HEK293 (cell line): ENCODE measurements at regions not wholly inside any gene's neighbourhood (a gene's known extent, or its start where the extent isn't known, plus 50 kb on each side); places are given as distances from the start of the nearest gene placed in this dataset.
A peak's percentile ranks its signal among the peaks of the same experiment; 100 is the strongest.

ENCODE experiments used
- CTCF ChIA-PET: fragments of 350-600 bp; formaldehyde crosslinking; extraction: SDS; loops from one replicate; lab custom pipeline; 2021; ENCODE audit warnings: antibody characterized with exemption; lab: Yijun Ruan, JAX
- POLR2A ChIA-PET: fragments of 300-600 bp; formaldehyde crosslinking; extraction: SDS; loops from one replicate; lab custom pipeline; 2020; ENCODE audit warnings: antibody characterized with exemption, inconsistent platforms; lab: Yijun Ruan, JAX
- H3K27ac ChIP-seq: fragments of 200-500 bp; sonication (Bioruptor generic); 2 replicates; pipeline ENCODE4 v1.5.1; 2014; ENCODE audit warnings: low read depth, low read length, control low read depth, inconsistent platforms; ENCODE audit errors: extremely low read depth
- H3K36me3 ChIP-seq, 2 experiments: fragments of 200-500 bp in 1 of 2; sonication (Bioruptor generic) in 1 of 2; 1 replicate in 1 of 2; 2 replicates in 1 of 2; pipeline ENCODE4 v1.5.1; 2014 to 2017; ENCODE audit warnings: inconsistent platforms in 2 of 2, low read length in 2 of 2; ENCODE audit not compliant: control insufficient read depth in 2 of 2, insufficient read depth in 1 of 2
- H3K4me1 ChIP-seq: fragments of 200-500 bp; sonication (Bioruptor generic); 2 replicates; pipeline ENCODE4 v1.5.1; 2014; ENCODE audit warnings: mild to moderate bottlenecking, low read length, inconsistent platforms; ENCODE audit not compliant: control insufficient read depth, insufficient read depth
- H3K4me3 ChIP-seq: 2 replicates; pipeline ENCODE4 v1.5.1; 2011; ENCODE audit warnings: low read depth, mild to moderate bottlenecking, control low read depth, low read length, moderate library complexity
- H3K9me3 ChIP-seq: fragments of 200-500 bp; sonication (Bioruptor generic); 2 replicates; pipeline ENCODE4 v1.5.1; 2014; ENCODE audit warnings: low read depth, low read length, inconsistent platforms; ENCODE audit not compliant: control insufficient read depth, insufficient read depth
- EGR2 ChIP-seq: fragments of 450-650 bp; formaldehyde crosslinking; IDR thresholded peaks from 2 replicates; pipeline ENCODE4 v1.5.1; 2016; ENCODE audit warnings: low read depth, missing biosample characterization, missing genetic modification characterization
- ELK4 ChIP-seq: IDR thresholded peaks from 2 replicates; pipeline ENCODE4 v1.6.1; 2011; ENCODE audit warnings: mild to moderate bottlenecking, low read depth, low read length, borderline replicate concordance
- FEZF1 ChIP-seq: fragments of 450-650 bp; formaldehyde crosslinking; IDR thresholded peaks from 2 replicates; pipeline ENCODE4 v1.5.1; 2016; ENCODE audit warnings: missing biosample characterization, missing genetic modification characterization
- HOXA7 ChIP-seq: sonication (generic); formaldehyde crosslinking; IDR thresholded peaks from 2 replicates; pipeline ENCODE4 v1.8.1; 2022; ENCODE audit warnings: missing genetic modification reagents, borderline replicate concordance
- IKZF3 ChIP-seq: fragments of 450-650 bp; IDR thresholded peaks from 2 replicates; pipeline ENCODE4 v1.5.0; 2018; ENCODE audit warnings: missing biosample characterization, mild to moderate bottlenecking, missing genetic modification characterization, moderate library complexity
- SALL2 ChIP-seq: fragments of 450-650 bp; formaldehyde crosslinking; IDR thresholded peaks from 2 replicates; pipeline ENCODE4 v1.5.0; 2017; ENCODE audit warnings: missing biosample characterization, mild to moderate bottlenecking, missing genetic modification characterization, borderline replicate concordance
- SCRT2 ChIP-seq: fragments of 450-650 bp; formaldehyde crosslinking; IDR thresholded peaks from 2 replicates; pipeline ENCODE4 v1.5.1; 2016; ENCODE audit warnings: missing biosample characterization, missing genetic modification characterization
- WT1 ChIP-seq: fragments of 450-650 bp; formaldehyde crosslinking; IDR thresholded peaks from 2 replicates; pipeline ENCODE4 v1.5.1; 2016; ENCODE audit warnings: missing biosample characterization, missing genetic modification characterization
- YY1 ChIP-seq: fragments of 450-650 bp; formaldehyde crosslinking; IDR thresholded peaks from 2 replicates; pipeline ENCODE4 v1.5.1; 2018; ENCODE audit warnings: missing biosample characterization, missing genetic modification characterization
- ZBTB11 ChIP-seq: fragments of 450-650 bp; formaldehyde crosslinking; conservative IDR thresholded peaks from 2 replicates; pipeline ENCODE4 v1.5.1; 2016; ENCODE audit warnings: low read depth, missing biosample characterization, missing genetic modification characterization
- ZEB2 ChIP-seq: fragments of 450-650 bp; formaldehyde crosslinking; IDR thresholded peaks from 2 replicates; pipeline ENCODE4 v1.5.1; 2016; ENCODE audit warnings: missing biosample characterization, missing genetic modification characterization
- ZNF10 ChIP-seq: fragments of 450-650 bp; formaldehyde crosslinking; IDR thresholded peaks from 2 replicates; pipeline ENCODE4 v1.5.1; 2017; ENCODE audit warnings: missing biosample characterization, missing genetic modification characterization
- ZNF133 ChIP-seq: fragments of 450-650 bp; formaldehyde crosslinking; IDR thresholded peaks from 2 replicates; pipeline ENCODE4 v1.5.1; 2016; ENCODE audit warnings: missing biosample characterization, missing genetic modification characterization
- ZNF239 ChIP-seq: fragments of 450-650 bp; formaldehyde crosslinking; IDR thresholded peaks from 2 replicates; pipeline ENCODE4 v1.5.1; 2016; ENCODE audit warnings: missing biosample characterization, missing genetic modification characterization
- ZNF416 ChIP-seq: fragments of 450-650 bp; formaldehyde crosslinking; IDR thresholded peaks from 2 replicates; pipeline ENCODE4 v1.5.1; 2016; ENCODE audit warnings: missing biosample characterization, missing genetic modification characterization
- ZNF513 ChIP-seq: fragments of 450-650 bp; IDR thresholded peaks from 2 replicates; pipeline ENCODE4 v1.5.1; 2018; ENCODE audit warnings: missing biosample characterization, missing genetic modification characterization
- ZNF521 ChIP-seq: fragments of 450-650 bp; formaldehyde crosslinking; IDR thresholded peaks from 2 replicates; pipeline ENCODE4 v1.5.1; 2017; ENCODE audit warnings: missing biosample characterization, mild to moderate bottlenecking, missing genetic modification characterization
- ZNF548 ChIP-seq: fragments of 450-650 bp; formaldehyde crosslinking; IDR thresholded peaks from 2 replicates; pipeline ENCODE4 v1.5.1; 2016; ENCODE audit warnings: missing biosample characterization, missing genetic modification characterization
- ZNF585B ChIP-seq: fragments of 450-650 bp; formaldehyde crosslinking; IDR thresholded peaks from 2 replicates; pipeline ENCODE4 v1.5.1; 2016; ENCODE audit warnings: missing biosample characterization, missing genetic modification characterization
- TF ChIP-seq, protein P1 (sequence below): fragments of 450-650 bp; formaldehyde crosslinking; optimal IDR thresholded peaks from 2 replicates; pipeline ENCODE3; 2016; ENCODE audit warnings: missing biosample characterization, mild to moderate bottlenecking, missing genetic modification characterization

- H3K9me3 ChIP-seq = no peaks in the 10 kb centered on the region
- no peak overlapping the region for H3K27ac ChIP-seq
- POLR2A ChIA-PET = no interaction called here
- H3K36me3 ChIP-seq = no peaks in the 10 kb centered on the region
- no peak overlapping the region for H3K4me3 ChIP-seq
- H3K4me1 ChIP-seq = no peaks in the 10 kb centered on the region
- CTCF ChIA-PET = interaction anchor here (1.2 kb wide), 1 partner anchor 81 kb away, joined by 3 read pairs; no protein-coding TSS in a partner anchor
- TF ChIP-seq IKZF3 (tag by site-specific recombination) (no peak), ZNF521 (tag by site-specific recombination) (no peak), ZNF10 (tag by site-specific recombination) (no peak), ZNF585B (tag by site-specific recombination) (no peak), ELK4 (no peak), ZNF239 (tag by site-specific recombination) (no peak), YY1 (no peak), SALL2 (no peak), ZNF133 (tag by site-specific recombination) (no peak), ZEB2 (tag by site-specific recombination) (no peak), EGR2 (tag by site-specific recombination) (no peak), ZNF548 (no peak), FEZF1 (tag by site-specific recombination) (no peak), ZNF416 (tag by site-specific recombination) (no peak)
- TF ChIP-seq, protein P1, sequence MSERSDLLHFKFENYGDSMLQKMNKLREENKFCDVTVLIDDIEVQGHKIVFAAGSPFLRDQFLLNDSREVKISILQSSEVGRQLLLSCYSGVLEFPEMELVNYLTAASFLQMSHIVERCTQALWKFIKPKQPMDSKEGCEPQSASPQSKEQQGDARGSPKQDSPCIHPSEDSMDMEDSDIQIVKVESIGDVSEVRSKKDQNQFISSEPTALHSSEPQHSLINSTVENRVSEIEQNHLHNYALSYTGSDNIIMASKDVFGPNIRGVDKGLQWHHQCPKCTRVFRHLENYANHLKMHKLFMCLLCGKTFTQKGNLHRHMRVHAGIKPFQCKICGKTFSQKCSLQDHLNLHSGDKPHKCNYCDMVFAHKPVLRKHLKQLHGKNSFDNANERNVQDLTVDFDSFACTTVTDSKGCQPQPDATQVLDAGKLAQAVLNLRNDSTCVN (tag by site-specific recombination) = no peak
Observed at GRCh38 chr17:27974531-27975145, 67.8 kb upstream of the NLK start.

DNA sequence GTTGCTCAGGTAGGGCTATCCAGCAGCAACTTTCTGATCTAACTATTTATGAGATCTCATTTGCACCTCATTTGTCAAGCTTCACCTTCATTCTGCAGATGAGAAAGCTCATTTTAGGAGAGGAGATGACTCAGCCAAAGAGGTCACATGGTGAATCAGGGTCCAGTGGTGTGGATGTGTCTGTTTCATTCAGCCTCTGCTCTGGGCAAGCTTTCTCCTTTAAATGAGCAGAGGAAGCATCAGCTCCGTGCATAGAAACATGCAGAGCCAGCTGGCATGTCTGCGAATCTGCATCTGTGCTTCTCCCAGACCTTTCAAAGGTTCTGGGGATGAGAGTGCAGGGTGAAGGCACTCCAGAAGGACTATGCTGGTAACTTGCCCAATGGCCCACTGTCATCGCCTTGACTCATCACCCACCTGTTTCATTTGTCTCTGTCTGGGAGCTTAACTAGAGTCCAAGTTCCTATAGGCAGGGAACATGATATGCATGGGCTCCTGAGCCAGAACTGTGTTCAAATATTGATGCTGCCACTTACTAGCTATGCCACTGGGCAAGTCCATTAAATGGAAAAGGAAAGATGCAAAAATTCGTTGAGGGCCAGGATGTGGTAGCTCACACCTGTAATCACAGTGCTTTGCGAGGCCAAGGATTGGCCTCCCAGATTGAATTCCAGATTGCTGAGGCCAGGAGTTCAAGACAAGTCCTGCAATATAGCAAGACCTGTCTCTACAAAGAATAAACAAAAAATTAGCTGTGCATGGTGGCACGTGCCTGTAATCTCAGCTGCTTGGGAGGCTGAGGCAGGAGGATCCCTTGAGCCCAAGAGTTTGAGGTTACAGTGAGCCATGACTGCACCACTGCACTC, 67.1 kb upstream of the NLK start:
- CTCF ChIA-PET = interaction anchor here (0.6 to 1.2 kb wide), 2 partner anchors 82 to 321 kb away, joined by 3 read pairs; no protein-coding TSS in a partner anchor
- H3K36me3 ChIP-seq = no peaks in the 10 kb centered on the region
- H3K4me3 ChIP-seq = no peak overlapping the region
- POLR2A ChIA-PET = no interaction called here
- H3K27ac ChIP-seq = no peak overlapping the region
- H3K9me3 ChIP-seq = no peaks in the 10 kb centered on the region
- no peaks in the 10 kb centered on the region for H3K4me1 ChIP-seq
- TF ChIP-seq ZNF513 (tag by site-specific recombination) (no peak), SCRT2 (tag by site-specific recombination) (peak; percentile 81), WT1 (tag by site-specific recombination) (no peak), HOXA7 (CRISPR knock-in tag) (no peak), ZBTB11 (no peak)
